Right atrium auricular region (tissue), 2 donors: ENCODE measurements at regions not wholly inside any gene's neighbourhood (a gene's known extent, or its start where the extent isn't known, plus 50 kb on each side); places are given as distances from the start of the nearest gene placed in this dataset.

ENCODE experiments used
- DNase-seq: peaks from one replicate; pipeline ENCODE4 v3.0.0-alpha.2; 2019; ENCODE audit warnings: low spot score
- H3K27ac ChIP-seq, 2 donors: fragments of 200-600 bp; sonication (generic); 1 replicate in 1 of 2; 2 replicates in 1 of 2; pipeline ENCODE4 v1.5.1; 2016 to 2019
- H3K27me3 ChIP-seq, 2 donors: fragments of 200-600 bp; sonication (generic); one replicate each; pipeline versions ENCODE4 v1.5.1 to v1.6.0; 2017 to 2019
- H3K36me3 ChIP-seq: fragments of 200-600 bp; sonication (generic); one replicate; pipeline ENCODE4 v1.5.1; 2016
- H3K4me1 ChIP-seq, 2 donors: fragments of 200-600 bp; sonication (generic); one replicate each; pipeline versions ENCODE4 v1.5.1 to v1.6.0; 2017 to 2019
- H3K4me3 ChIP-seq, 2 donors: fragments of 200-600 bp; sonication (generic); 1 replicate in 1 of 2; 2 replicates in 1 of 2; pipeline ENCODE4 v1.5.1; 2017 to 2019; ENCODE audit warnings: mild to moderate bottlenecking in 1 of 2, moderate library complexity in 1 of 2
- H3K9me3 ChIP-seq, 2 donors: fragments of 200-600 bp; sonication (generic); one replicate each; pipeline ENCODE4 v1.5.1; 2019
- CTCF ChIP-seq, 2 donors: fragments of 200-600 bp; sonication (generic); IDR thresholded peaks; one replicate each; pipeline ENCODE4 v1.5.1; 2019; ENCODE audit warnings: antibody characterized with exemption in 2 of 2

DNA sequence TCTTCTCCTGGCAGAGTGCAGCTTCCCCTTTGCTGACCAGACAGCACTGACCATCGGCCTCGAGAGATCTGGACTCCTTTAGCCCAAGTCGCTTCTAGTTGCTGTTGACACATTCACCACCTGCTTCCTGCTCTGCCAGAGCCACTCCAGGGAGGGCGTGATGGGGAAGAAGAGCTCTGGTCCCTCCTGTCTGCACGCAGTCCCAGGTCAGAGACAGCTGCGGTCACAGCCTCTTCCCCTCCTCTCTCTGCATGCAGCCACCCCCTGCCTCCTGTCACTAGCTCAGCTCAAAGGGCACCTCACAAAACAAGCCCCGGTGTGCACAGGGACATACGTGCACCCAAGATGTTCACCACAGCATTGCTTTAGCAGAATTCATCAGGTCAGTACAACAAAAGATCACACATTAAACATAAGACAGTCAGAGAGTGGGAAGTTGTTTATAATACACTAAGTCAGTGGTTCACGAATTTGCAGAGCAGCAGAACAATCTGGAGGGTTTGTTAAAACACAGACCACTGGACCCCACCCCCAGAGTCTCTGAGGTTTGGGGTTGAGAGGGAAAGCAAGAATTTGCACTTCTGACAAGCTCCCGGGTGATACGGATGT is 132.9 kb downstream of the SYF2 start:
- H3K36me3 ChIP-seq: no peaks in the 10 kb centered on the region
- peaks cover 0 to 8% of the 10 kb centered on the region in 2 donors for H3K4me1 ChIP-seq
- no peak for TF ChIP-seq CTCF (IDR thresholded peaks at IDR 0.05)
- H3K27ac ChIP-seq: no peak overlapping the region
- no peaks in the 10 kb centered on the region for H3K27me3 ChIP-seq
- no peaks in the 10 kb centered on the region for H3K9me3 ChIP-seq
- no peak overlapping the region for H3K4me3 ChIP-seq
- DNase-seq: no peak

- Histone ChIP-seq H3K36me3 (no peaks in the 10 kb centered on the region), H3K9me3 (no peaks in the 10 kb centered on the region), H3K27me3 (no peaks in the 10 kb centered on the region), H3K27ac (no peak overlapping the region), H3K4me1 (peaks cover 0 to 8% of the 10 kb centered on the region in 2 donors), H3K4me3 (no peak overlapping the region)
- DNase-seq: no peak
- TF ChIP-seq CTCF (IDR thresholded peaks at IDR 0.05): no peak
Measured at GRCh38 chr1:25098717-25099116, 133.6 kb downstream of the SYF2 start.

DNA sequence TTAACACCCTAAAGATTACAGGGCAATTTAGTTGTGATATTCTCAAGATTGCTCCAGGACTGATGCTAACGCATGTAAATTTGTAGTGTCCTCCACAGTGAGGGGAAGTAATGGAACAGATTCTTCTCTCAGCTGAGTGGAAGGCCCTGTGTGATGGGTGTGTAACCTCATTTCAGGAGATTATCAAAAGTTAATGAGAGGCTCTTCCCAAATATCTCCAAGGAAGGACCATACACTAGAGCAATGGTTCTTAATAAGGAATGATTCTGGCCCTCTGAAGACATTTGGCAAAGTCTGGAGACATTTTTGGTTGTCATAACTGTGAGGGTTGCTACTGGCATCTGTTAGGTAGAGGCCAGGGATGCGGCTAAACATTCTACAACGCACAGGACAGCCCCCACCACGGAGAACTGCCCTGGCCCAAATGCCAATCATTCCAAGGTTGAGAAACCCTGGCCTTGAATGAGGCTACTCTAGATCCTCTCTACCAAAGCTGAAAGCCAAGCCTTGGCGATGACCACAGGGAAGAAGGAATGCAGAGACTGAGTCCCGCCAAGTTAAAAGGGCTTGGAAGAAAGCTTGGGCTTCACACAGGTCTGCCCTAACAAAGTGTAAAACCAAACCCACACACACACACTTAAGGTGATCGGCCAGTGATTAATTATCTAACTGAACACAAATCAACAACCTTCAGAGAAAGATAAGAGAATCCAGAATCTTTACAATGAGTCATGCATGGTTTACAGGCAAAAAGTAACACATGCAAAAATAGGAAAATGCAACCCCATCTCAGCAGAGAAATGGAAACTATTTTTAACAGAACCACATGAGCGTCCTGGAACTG is 135.8 kb downstream of the SYF2 start:
- no peaks in the 10 kb centered on the region for H3K9me3 ChIP-seq
- no peaks in the 10 kb centered on the region for H3K27me3 ChIP-seq
- TF ChIP-seq CTCF (IDR thresholded peaks at IDR 0.05): no peak
- H3K4me1 ChIP-seq: peaks cover 0 to 8% of the 10 kb centered on the region in 2 donors
- H3K27ac ChIP-seq: no peak overlapping the region
- no peaks in the 10 kb centered on the region for H3K36me3 ChIP-seq
- no peak for DNase-seq
- H3K4me3 ChIP-seq: no peak overlapping the region

DNA sequence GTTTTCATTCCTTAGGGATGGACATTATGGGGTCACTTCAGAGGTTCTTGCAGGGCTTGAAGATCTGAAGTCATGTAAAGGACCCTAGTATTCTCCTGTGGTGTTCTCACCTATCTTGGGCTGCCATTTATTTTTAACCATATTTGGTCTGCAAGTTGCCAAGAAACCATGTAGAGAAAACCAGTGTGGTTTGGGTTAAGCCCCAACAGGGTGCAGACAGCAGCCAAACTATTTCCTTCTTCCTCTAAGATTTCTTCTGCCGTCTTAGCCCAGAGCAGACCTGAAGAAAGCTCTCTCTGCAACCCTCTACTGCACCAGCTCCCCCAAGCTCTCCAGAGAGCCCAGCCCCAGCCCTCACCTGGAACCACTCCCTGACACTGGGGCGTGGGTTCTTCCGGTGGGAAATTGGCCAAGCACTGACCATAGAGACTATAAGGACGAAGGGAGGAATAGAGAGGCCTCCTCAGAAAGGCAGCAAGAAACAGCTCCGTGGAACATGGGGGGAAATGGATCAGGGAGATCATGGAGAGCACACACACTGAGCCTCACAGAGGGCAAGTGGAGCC is 136.6 kb downstream of the SYF2 start:
- Histone ChIP-seq H3K27ac (no peak overlapping the region), H3K27me3 (no peaks in the 10 kb centered on the region), H3K4me1 (peaks cover 0 to 8% of the 10 kb centered on the region in 2 donors), H3K4me3 (no peak overlapping the region), H3K36me3 (no peaks in the 10 kb centered on the region), H3K9me3 (no peaks in the 10 kb centered on the region)
- DNase-seq: no peak
- no peak for TF ChIP-seq CTCF (IDR thresholded peaks at IDR 0.05)

DNA sequence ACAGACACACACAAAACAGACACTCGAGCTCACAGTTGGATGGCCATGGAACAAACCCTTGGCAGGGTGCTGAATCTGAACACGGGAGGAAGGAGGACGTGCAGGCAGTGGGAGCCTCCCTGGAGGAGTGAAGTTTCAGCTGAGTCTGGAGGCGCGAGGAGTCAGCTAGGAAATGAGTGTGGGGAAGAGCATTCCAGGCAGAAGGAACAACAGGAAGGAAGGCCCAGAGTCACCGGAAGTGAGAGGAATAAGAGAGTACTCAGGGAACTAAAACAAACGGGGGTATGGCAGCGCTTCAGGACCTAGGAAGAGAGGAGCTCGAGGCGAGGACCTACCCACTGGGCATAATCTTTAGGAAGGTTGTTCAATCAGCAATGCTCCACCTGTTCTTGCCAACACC is 137.3 kb downstream of the SYF2 start:
- H3K27ac ChIP-seq: no peak overlapping the region
- H3K9me3 ChIP-seq: no peaks in the 10 kb centered on the region
- H3K4me3 ChIP-seq: no peak overlapping the region
- H3K4me1 ChIP-seq: peaks cover 0 to 8% of the 10 kb centered on the region in 2 donors
- H3K27me3 ChIP-seq: no peaks in the 10 kb centered on the region
- H3K36me3 ChIP-seq: no peaks in the 10 kb centered on the region
- DNase-seq: no peak
- no peak for TF ChIP-seq CTCF (IDR thresholded peaks at IDR 0.05)
